HG03432 (cell line): ENCODE measurements at regions not wholly inside any gene's neighbourhood (a gene's known extent, or its start where the extent isn't known, plus 50 kb on each side); places are given as distances from the start of the nearest gene placed in this dataset.
"Not testable (repeated sequence)": the region's sequence is repeated elsewhere in the genome, so short reads cannot be mapped to it uniquely, and the experiment has no call there.

Experiments
- ATAC-seq: cut with Tn5 transposase; IDR thresholded peaks from one replicate; pipeline ENCODE4 v1.9.1; 2021; ENCODE audit warnings: mild to moderate bottlenecking, moderate library complexity; ENCODE audit not compliant: unreplicated experiment

DNA sequence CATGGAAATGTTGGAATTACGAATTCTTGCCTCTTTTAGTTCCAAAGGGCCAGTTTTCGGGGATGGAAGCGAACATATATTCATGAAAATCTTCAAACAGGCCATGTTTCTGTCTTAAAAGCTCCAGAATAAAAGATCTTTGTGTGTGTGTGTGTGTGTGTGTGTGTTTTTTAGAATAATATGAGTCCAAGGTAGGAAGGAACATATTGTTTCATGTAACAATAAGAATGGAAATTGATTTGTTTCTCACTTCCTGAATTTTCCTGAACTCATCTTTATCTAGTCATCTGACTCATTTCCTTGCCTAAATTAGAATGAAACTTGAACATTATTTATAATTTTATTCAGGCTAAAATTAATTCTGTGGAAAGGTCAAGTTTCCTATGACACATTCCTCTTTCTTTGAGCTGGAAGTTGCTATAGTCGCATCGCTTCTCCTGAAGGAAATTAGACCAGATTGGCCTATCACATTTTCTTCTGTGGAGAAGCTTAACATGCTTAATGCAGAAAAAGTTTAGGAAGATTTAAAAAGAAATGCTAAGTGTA is 805.1 kb upstream of the ADAMTS5 start:
- ATAC-seq: no peak

DNA sequence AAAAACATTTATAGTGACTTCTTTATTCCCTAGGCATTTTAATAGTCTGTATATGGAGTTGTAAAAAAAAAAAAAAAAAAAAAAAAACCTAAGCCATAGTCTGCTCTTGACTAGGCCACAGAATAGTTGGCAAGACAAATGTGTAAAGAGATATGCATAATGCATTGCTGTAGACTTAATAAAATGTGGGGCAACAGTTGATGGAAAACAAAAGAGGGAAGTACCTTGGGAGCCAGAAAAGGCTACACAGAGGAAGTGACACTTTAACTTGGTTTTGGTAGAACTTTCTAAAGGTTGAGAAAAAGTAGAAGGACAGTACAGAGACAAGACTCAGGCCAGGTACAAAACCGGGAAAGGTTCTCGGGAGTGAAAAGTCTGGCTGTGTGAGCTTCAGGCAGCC is 802.9 kb upstream of the ADAMTS5 start:
- no peak for ATAC-seq

DNA sequence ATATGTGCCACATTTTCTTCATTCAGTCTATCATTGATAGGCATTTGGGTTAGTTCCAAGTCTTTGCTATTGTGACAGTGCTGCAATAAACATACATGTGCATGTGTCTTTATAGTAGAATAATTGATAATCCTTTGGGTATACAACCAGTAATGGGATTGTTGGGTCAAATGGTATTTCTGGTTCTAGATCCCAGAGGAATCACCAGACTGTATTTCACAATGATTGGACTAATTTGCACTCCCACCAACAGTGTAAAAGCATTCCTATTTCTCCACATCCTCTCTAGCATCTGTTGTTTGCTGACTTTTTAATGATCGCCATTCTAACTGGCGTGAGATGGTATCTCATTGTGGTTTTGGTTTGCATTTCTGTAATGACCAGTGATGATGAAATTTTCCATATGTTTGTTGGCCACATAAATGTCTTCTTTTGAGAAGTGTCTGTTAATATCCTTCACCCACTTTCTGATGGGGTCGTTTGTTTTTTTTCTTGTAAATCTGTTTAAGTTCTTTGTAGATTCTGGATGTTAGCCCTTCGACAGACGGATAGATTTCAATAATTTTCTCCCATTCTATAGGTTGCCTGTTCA is 801.3 kb upstream of the ADAMTS5 start:
- not testable (repeated sequence) for ATAC-seq

DNA sequence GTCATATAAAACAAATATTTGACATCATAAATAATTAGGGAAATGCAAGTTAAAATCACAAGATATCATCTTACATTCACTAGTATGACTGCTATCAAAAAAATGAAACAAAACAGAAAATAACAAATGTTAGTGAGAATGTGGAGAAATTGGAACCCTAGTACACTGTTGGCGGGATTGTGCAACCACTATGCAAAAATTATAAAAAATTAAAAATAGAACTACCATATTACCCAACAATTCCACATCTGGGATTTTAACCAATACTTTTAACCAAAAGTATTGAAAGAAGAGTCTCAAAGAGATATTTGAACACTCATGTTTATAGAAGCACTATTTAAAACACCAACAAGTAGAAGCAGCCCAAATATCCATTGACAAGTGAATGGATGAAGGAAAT is 797.2 kb upstream of the ADAMTS5 start:
- ATAC-seq: no peak

DNA sequence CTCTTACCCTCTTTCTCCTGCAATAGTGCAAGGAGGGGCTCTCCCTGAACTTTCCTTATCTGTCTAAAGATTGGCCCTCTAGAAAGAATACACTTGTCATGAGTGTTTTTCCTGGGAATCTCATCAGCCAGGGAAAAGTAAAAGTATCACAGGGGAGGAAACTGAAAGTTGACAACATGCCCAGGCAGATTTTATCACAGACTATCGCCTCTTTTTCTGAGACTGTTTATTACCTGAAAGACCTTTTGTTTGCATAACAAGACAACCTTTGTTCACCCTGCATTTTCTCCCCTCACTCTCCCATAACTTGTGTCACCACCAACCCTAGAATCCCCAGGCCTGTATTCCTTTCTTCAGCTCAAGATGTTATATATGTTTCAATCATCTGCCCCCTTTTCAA is 794.7 kb upstream of the ADAMTS5 start:
- no peak for ATAC-seq

DNA sequence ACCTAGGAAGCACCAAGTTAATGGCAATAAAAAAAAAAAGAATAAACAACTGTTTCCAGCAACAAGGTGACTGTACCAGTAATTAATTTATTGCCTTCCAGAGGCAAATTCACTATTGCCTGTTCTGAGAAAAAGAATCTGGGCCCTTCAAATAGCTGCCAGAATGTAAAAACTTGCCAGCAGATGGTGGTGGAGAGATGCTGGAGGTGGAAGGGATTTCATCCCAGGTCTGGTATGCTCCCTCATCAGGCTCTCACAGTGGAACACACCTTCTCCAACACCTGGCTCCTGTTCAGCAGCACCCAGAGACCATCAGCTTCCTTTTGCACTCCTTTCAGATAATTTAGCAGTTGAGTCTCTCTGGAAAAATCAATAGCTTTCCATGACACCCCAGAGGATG is 792.9 kb upstream of the ADAMTS5 start:
- ATAC-seq: no peak

DNA sequence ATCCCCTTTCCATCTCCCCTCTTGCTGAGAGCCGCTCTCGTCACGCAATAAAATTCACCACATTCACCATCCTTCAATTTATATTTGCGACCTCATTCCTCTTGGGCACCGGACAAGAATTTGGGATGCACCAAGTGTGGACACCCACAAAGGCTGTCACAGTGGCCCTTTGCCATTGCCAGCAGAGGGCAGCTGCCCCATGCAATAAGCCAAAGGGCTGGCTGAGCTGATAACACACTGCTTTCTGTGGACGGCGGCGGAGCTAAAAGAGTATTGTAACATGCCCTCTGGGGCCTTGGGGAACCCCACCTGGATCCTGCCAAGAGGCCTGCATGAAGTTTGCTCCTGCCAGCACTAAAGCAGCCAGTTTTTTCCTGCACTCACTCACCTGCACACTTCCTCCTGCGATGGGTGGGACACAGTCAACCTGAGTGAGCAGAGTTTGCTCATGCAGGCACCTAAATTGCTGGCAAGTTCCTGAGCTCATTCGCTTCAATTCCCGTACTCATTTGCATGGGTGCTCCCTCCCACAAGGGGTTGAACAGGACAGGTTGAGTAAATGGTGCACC is 792.3 kb upstream of the ADAMTS5 start:
- ATAC-seq: no peak

DNA sequence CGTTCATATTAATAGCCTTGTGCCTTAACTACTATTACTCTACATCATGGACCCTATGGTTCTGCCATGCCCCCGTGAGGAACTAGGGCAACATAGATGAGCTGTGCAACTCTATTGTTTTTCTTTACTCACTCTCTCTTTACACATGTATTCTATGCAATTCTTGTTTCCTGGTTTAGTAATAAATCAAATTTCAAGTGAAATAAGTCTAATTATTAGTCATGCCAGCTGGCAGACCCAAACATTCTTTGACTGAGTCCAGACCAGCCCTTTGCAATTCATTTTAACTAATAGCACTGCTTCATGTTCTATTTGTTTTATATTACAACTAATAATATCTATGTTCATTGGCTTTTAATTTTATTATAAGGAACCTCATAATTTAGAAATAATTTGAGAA is 789.3 kb upstream of the ADAMTS5 start:
- no peak for ATAC-seq

DNA sequence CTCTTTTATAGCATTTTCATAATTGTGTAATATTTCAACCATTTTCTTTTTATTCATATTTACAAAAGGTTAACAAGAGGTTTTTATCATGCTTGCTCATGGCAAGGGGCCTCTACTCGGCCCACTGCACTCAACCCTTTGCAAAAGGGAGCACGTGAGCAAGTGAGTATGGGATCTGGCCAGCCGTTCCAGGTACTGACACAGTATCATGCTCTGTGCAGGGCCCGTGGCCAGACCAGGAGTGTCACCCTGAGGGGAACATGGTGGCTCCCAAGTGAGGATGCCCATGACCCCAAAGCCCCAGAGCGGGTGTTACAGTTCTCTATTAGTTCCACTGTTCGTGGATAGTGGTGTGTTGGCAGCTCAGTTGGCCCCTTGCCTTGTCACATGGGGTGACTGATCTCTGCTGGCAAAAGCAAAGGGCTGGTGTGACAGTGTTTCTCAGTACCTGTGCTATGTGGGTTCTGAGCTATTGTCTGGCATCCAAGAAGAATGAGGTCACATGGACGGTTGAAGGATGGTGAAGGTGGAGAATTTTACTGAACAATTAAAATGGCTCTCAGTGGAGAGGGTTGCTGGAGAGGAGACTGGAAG is 777.2 kb upstream of the ADAMTS5 start:
- ATAC-seq: no peak

DNA sequence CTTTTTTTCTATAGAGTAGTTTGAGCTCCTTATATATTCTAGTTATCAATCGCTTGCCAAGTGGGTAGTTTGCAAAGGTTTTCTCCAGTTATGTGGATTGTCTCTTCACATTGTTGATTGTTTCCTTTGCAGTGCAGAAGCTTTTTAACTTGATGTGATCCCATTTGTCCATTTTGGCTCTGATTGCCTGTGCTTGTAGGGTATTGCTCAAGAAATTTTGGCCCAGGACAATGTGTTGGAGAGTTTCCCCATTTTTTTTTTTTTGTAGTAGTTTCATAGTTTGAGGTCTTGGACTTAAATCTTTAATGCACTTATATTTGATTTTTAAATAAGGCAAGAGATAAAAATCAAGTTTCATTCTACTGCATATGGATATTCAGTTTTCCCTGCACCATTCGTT is 774.8 kb upstream of the ADAMTS5 start:
- no peak for ATAC-seq

DNA sequence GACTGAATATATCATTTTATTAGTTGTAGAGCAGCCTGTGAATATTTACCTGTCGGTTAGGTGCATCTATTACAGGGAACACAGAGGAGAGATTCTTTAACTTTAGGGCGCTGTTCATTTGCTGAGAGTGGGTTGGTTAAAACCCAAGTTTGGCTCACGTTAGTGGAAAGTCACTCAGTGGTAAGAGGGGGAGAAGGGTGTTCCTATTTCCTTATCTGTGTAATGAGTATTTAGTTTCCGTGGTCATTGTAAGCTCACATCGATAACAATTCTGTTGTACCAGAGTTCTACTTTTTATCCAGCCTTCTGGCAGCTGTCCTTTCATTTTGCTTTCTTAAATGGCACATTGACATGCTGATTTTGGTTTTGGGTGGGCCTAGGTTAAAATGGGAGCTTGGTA is 773.2 kb upstream of the ADAMTS5 start:
- no peak for ATAC-seq

DNA sequence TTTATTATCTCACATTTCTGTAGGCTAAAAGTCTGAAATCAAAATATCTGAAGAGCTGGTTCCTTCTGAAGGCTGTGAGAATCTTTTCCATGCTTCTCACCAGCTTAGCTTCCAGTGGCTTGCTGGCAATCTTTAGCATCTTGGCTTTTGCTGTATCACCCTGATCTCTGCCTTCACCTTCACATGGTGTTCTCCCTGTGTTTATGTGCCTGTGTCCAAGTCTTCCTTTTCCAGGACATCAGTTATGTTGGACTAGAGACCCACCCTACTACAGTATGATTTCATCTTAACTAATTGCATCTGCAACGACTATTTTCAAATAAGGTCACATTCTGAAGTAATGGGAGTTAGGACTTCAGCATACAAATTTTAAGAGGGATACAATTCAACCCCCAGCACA is 772.3 kb upstream of the ADAMTS5 start:
- no peak for ATAC-seq

DNA sequence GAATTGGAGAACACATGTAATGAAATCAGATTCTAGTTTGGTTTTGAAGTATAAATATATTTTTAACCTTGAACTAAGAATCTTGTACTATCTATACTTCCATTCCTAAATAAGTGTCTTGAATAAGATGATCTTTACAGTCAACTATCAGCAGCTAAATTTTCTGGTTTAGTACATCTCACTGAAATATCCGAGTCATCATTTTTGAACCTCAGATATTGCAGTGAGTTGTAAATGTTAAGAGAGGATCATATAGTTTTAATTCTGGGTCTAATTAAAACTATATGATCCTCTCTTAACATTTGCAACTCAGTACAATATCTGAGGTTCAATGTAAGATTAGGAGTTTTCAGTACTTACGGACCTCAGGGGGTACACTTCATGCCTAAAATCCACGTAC is 768.8 kb upstream of the ADAMTS5 start:
- ATAC-seq: no peak

DNA sequence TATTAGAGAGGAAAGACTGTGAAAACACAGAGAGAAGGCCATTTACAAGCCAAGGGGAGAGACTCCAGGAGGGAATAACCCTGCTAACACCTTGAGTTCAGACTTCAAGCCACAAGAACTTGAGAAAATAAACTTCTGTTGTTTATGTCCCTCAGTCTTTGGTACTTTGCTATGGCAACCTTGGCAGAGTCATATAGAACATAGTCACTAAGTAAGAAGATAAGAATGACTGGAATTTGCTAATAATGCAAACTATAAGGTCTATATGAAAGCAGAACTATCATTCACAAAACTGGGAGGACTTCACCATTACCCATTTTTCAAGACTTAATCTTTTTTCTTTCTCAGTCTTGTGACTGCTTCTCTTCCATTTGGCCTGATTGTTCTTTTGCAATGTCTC is 767.3 kb upstream of the ADAMTS5 start:
- no peak for ATAC-seq

DNA sequence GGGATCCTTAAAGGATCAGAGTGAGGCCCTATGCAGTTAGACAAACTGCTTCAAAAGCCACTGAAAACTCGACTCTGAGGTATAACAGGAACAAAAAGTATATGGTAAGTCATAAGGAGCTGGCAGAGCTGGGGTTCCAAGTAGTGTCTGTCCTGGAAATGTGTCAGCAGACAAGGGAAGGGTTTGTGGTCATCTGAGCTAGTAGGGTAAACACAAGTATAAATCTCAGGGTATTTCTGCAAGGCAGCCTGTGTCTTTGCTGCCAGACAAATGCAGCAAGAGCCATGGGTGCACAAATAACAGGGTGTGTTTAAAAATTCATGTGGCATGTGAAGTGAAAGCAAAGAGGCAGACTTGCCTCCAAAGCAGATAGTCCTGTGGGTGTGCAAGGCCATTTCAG is 759.0 kb upstream of the ADAMTS5 start:
- ATAC-seq: no peak

DNA sequence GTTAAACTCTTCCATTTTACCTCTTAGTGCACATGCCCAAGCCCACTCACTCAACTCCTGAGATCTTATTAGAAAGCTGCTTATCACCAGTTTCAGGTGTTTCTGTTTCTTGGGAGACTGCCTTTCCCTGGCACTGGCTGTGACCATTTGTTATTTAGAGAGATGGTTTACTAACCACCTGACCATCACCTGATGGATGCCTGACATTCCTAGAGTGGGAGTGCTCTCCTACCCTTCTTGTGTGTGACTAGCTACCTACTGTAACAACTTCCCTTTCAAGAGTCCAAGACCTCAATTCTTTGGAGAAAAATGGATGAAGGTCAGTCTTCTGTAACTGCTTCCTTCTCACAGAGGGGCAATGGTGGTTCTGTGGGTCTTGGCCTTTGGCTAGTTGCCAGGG is 755.2 kb upstream of the ADAMTS5 start:
- ATAC-seq: no peak

DNA sequence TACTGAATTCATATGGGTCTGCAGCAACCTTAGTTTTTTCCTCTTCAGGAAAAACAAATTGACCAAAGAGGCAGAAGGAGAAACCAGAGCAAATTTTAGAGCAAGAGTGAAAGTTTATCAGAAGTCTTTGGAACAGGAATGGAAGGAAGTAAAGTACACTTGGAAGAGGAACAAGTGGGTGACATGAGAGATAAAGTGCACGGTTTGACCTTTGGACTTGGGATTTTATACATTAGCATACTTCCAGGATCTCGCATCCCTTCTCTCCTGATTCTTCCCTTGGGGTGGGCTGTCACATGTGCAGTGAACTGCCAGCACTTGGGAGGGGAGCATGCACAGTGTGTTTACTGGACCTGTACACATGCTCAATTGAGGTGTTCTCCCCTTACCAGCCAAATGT is 754.8 kb upstream of the ADAMTS5 start:
- no peak for ATAC-seq

DNA sequence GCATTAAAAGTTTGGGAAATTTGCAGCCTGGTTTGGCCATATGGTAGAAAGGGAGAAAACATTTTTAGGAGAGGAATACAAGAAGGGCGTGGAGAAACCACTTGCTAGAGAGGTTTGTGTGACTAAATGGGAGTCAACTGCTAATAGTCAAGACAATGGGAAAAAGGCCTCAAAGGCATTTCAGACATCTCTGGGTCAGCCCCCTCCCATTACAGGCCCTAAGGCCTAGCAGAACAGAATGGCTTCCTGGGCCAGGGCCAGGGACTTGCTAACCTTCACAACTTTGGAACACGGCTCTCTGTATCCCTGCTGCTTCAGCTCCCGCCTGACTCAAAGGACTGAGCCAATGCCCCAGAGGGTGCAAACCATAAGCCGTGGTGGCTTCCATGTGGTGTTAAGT is 752.3 kb upstream of the ADAMTS5 start:
- ATAC-seq: no peak

DNA sequence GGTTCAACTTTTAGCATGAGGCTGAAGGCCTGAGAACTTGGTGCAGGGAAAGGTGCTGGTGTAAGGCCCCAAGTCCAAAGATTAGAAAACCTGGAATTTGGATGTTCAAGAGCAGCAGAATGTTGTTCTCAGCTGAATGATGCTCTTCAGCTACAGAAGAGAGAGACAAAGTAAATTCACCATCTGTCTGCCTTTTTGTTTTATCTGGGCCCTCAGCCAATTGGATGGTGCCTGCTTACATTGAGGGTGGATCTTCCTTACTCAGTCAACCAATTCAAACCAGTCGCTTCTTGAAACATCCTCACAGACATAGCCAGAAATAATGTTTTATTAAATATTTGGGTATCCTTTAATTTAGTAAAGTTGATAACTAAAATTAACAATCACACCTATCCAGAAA is 748.2 kb upstream of the ADAMTS5 start:
- no peak for ATAC-seq

DNA sequence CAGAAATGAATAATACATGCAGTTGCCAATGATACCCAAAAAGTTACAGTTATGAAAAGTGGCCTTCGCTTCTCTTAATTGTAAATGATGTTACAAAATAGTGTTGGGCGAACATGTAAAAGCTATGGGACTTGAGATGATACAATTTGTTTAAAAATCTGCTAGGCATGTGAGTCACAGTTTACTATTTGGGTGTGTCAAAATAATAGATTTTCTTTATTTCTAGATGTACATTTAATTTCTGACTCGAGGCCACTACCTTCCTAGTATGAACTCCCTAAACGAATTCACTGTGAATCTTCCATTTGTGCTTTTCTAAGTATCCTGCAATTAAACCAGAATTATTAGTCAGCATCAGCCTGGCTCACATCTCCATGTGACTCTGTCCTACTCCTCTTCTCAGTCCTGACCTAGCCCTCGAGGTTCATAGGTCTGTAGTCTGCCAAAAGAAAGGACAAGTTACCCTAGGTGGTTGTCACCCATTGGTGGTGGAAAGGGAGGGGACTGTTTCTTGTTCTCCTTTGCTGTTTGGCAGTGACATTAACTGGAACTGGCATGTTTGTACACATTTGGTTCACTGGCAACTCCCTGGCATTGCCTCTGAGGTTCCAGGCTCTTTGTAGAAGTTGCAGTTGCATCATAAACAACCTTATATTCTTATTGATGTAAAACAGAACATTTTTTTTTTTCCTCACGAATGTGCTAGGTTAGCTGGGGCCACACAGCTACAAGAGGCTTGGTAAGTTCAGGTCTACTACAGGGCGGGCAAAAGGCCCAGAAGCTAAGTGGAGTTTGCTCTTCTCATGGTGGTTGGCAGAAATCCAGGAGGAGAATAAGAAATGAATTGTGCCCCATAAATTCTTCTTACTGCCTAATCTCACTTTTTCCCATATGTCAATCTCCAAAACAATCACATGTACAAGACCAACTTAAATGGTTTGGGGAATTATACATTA is 746.5 kb upstream of the ADAMTS5 start:
- no peak for ATAC-seq

DNA sequence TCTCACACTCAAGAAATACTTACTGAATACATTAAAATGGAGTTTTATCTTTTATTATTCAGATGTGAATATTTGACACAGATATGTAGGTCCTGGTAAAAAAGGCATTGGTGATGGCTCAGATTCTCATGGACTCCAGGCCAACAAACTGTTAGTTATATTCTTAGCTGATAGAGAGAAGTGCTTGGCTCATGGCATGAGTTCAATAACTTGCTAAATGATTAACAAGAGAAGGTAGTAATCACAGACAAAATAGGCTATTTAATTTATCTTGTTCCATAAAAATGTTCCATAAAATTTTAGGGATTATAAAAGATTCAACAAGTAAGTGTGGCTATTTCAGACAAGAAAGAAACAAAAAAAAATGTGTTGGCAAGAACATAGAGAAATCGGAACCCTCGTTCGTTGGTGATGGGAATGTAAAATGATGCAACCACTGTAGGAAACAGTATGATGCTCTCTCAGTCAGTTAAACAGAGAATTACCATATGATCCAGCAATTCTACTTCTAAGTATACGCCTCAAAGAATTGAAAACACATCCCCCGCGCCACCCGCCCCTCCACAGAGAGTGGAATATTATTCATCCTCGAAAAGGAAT is 737.8 kb upstream of the ADAMTS5 start:
- ATAC-seq: no peak
